Stimulated activated CD8-positive, alpha-beta memory T cell treated with anti-CD3 and anti-CD28 coated beads, Interleukin-2, amount 100 ng/mL, for 48 hours (primary cell): ENCODE measurements at regions not wholly inside any gene's neighbourhood (a gene's known extent, or its start where the extent isn't known, plus 50 kb on each side); places are given as distances from the start of the nearest gene placed in this dataset.

Experiments used
- DNase-seq, 2 donors: peaks; one replicate each; pipeline ENCODE4 v3.0.0-alpha.2; 2020; ENCODE audit warnings: low read depth in 2 of 2

GRCh38 chr20:16946097-16946496 lies 197.9 kb downstream of the OTOR start:
- no peak for DNase-seq

- DNase-seq = no peak
Measured at GRCh38 chr20:16947479-16947878, 199.3 kb downstream of the OTOR start.

- DNase-seq = no peak
Measured at GRCh38 chr20:16951876-16952275, 203.7 kb downstream of the OTOR start.

GRCh38 chr20:16952965-16953364 lies 204.8 kb downstream of the OTOR start:
- DNase-seq = no peak

- no peak for DNase-seq
Measured at GRCh38 chr20:16953858-16954257, 205.7 kb downstream of the OTOR start.

- DNase-seq = no peak
Measured at GRCh38 chr20:16955462-16955861, 207.3 kb downstream of the OTOR start.

GRCh38 chr20:16955971-16956370 lies 207.8 kb downstream of the OTOR start:
- DNase-seq = no peak

GRCh38 chr20:16965401-16965800 lies 217.2 kb downstream of the OTOR start:
- DNase-seq = no peak

GRCh38 chr20:16966276-16966880 lies 218.2 kb downstream of the OTOR start:
- DNase-seq = no peak

GRCh38 chr20:16968099-16968498 lies 219.9 kb downstream of the OTOR start:
- no peak for DNase-seq

GRCh38 chr20:16970776-16971175 lies 222.6 kb downstream of the OTOR start:
- DNase-seq = no peak

- DNase-seq = no peak
Measured at GRCh38 chr20:16974080-16974854, 226.1 kb downstream of the OTOR start.

- no peak for DNase-seq
Measured at GRCh38 chr20:16974855-16975162, 226.7 kb downstream of the OTOR start.

- no peak for DNase-seq
Measured at GRCh38 chr20:16975682-16976081, 227.5 kb downstream of the OTOR start.

- no peak for DNase-seq
Measured at GRCh38 chr20:16978497-16978896, 230.3 kb downstream of the OTOR start.

- DNase-seq = no peak
Measured at GRCh38 chr20:16982091-16982726, 234.1 kb downstream of the OTOR start.

- DNase-seq = no peak
Measured at GRCh38 chr20:16984481-16984880, 236.3 kb downstream of the OTOR start.

GRCh38 chr20:17003170-17003870 lies 223.5 kb upstream of the PCSK2 start:
- no peak for DNase-seq

GRCh38 chr20:17010181-17010580 lies 216.7 kb upstream of the PCSK2 start:
- no peak for DNase-seq

GRCh38 chr20:17012546-17013226 lies 214.2 kb upstream of the PCSK2 start:
- no peak for DNase-seq

- DNase-seq = no peak
Measured at GRCh38 chr20:17014217-17014616, 212.6 kb upstream of the PCSK2 start.

GRCh38 chr20:17014756-17015366 lies 212.0 kb upstream of the PCSK2 start:
- DNase-seq = no peak
